Sigmoid colon (tissue), 4 donors: ENCODE measurements at regions not wholly inside any gene's neighbourhood (a gene's known extent, or its start where the extent isn't known, plus 50 kb on each side); places are given as distances from the start of the nearest gene placed in this dataset.

Experiments
- CTCF ChIP-seq, 4 experiments: fragments of 450-650 bp in 3 of 4; fragments of 200-600 bp in 1 of 4; IDR thresholded peaks; one replicate each; pipeline ENCODE4 v1.5.1; 2016 to 2019; ENCODE audit warnings: antibody characterized with exemption in 4 of 4, mild to moderate bottlenecking in 3 of 4, moderate library complexity in 2 of 4
- EP300 ChIP-seq, 4 donors: sonication (generic); formaldehyde crosslinking; IDR thresholded peaks; one replicate each; pipeline ENCODE4 v1.6.1; 2017; ENCODE audit warnings: antibody characterized with exemption in 4 of 4
- POLR2A ChIP-seq, 2 donors: fragments of 450-650 bp; IDR thresholded peaks; one replicate each; pipeline ENCODE4 v1.6.1; 2016; ENCODE audit warnings: antibody characterized with exemption in 2 of 2, mild to moderate bottlenecking in 2 of 2, moderate library complexity in 2 of 2

GRCh38 chr4:14800977-14801376 lies 201.3 kb upstream of the CPEB2 start:
- no peak for TF ChIP-seq CTCF (IDR thresholded peaks at IDR 0.05)
- TF ChIP-seq POLR2A (IDR thresholded peaks at IDR 0.05), result no peak
- no peak for TF ChIP-seq EP300 (IDR thresholded peaks at IDR 0.05)
